ENCODE measurements at regions not wholly inside any gene's neighbourhood (a gene's known extent, or its start where the extent isn't known, plus 50 kb on each side); places are given as distances from the start of the nearest gene placed in this dataset.

DNA sequence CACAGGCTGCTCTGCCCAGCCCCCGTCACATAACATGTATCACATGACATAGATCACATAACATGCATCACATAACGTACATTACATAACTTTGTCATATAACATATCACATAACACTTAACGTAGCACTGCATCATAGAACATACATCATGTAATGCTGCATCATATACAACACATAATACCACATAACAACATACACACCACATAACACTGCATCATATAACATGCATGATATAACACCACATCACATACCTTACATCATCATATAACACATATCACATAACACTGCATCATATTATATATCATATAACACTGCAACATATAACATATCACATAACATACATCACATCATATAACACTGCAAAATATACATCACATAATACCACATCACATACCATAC, 83.8 kb downstream of the AXIN2 start:
- no peaks in the 10 kb centered on the region for H3K36me3 ChIP-seq (ENCODE audit: insufficient read depth)
- no peaks in the 10 kb centered on the region for H3K4me1 ChIP-seq (ENCODE audit: low read depth, poor library complexity, severe bottlenecking)
- TF ChIP-seq, protein P1, sequence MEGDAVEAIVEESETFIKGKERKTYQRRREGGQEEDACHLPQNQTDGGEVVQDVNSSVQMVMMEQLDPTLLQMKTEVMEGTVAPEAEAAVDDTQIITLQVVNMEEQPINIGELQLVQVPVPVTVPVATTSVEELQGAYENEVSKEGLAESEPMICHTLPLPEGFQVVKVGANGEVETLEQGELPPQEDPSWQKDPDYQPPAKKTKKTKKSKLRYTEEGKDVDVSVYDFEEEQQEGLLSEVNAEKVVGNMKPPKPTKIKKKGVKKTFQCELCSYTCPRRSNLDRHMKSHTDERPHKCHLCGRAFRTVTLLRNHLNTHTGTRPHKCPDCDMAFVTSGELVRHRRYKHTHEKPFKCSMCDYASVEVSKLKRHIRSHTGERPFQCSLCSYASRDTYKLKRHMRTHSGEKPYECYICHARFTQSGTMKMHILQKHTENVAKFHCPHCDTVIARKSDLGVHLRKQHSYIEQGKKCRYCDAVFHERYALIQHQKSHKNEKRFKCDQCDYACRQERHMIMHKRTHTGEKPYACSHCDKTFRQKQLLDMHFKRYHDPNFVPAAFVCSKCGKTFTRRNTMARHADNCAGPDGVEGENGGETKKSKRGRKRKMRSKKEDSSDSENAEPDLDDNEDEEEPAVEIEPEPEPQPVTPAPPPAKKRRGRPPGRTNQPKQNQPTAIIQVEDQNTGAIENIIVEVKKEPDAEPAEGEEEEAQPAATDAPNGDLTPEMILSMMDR (conservative IDR thresholded peaks at IDR 0.05; ENCODE audit: low read depth, low read length), result no peak
- H3K9ac ChIP-seq, result no peak overlapping the region
- H3K27me3 ChIP-seq (ENCODE audit: insufficient read depth, low read depth), result no peaks in the 10 kb centered on the region
- H4K20me1 ChIP-seq (ENCODE audit: insufficient read depth), result no peaks in the 10 kb centered on the region
- H2AFZ ChIP-seq (ENCODE audit: low read depth), result no peak overlapping the region
- H3K27ac ChIP-seq, result no peak overlapping the region
- no peaks in the 10 kb centered on the region for H3K79me2 ChIP-seq (ENCODE audit: insufficient read depth, low read depth)
- no peak overlapping the region for H3K4me3 ChIP-seq (IDR thresholded peaks at IDR 0.05; ENCODE audit: insufficient read depth, low read depth, low read length)
- no peak overlapping the region for H3K4me2 ChIP-seq

DNA sequence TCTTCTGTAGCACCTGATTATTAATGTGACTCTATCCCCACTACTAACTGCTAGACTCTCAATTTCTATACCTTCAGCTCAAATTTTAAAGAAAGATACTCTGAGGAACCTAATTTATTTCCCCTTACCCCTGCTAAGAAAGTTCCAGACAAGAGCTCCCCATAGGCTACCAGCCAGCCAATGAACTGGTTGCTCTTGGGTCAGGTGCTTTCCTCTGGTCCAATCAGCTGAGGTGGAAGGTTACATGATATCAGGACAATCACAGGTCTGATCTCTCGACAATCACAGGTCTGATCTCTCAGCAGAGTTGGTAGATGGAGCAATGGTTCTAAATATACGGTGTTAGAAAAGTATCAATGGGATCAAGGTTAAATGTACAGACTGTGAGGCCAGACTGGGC, 86.8 kb downstream of the AXIN2 start:
- no peak overlapping the region for H2AFZ ChIP-seq (ENCODE audit: low read depth)
- no peak overlapping the region for H3K27ac ChIP-seq
- H3K4me3 ChIP-seq (IDR thresholded peaks at IDR 0.05; ENCODE audit: insufficient read depth, low read depth, low read length), result no peak overlapping the region
- H4K20me1 ChIP-seq (ENCODE audit: insufficient read depth), result no peaks in the 10 kb centered on the region
- H3K4me1 ChIP-seq (ENCODE audit: low read depth, poor library complexity, severe bottlenecking), result no peaks in the 10 kb centered on the region
- no peak overlapping the region for H3K9ac ChIP-seq
- H3K27me3 ChIP-seq (ENCODE audit: insufficient read depth, low read depth), result no peaks in the 10 kb centered on the region
- H3K4me2 ChIP-seq, result no peak overlapping the region
- TF ChIP-seq, protein P1 (conservative IDR thresholded peaks at IDR 0.05; ENCODE audit: low read depth, low read length), result no peak
- no peaks in the 10 kb centered on the region for H3K36me3 ChIP-seq (ENCODE audit: insufficient read depth)
- no peaks in the 10 kb centered on the region for H3K79me2 ChIP-seq (ENCODE audit: insufficient read depth, low read depth)

DNA sequence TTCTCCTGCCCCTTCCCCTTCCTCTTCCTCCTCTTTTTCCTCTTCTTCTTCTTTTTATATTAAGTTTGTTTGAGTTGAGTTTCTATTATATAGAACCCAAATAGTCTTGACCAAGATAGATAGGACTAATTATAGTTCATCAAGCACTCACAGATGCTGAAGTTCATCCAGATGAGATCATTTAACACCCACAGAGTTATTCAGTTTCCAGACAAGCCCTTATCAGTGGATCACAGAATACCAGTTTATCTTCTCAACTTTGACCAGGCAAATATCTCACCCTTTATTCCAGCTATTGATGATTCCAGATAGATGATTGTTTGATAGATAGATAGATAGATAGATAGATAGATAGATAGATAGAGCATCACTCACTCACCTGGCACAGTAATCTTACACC, 87.5 kb downstream of the AXIN2 start:
- no peak overlapping the region for H3K4me2 ChIP-seq
- H4K20me1 ChIP-seq (ENCODE audit: insufficient read depth), result no peaks in the 10 kb centered on the region
- H2AFZ ChIP-seq (ENCODE audit: low read depth), result no peak overlapping the region
- TF ChIP-seq, protein P1 (conservative IDR thresholded peaks at IDR 0.05; ENCODE audit: low read depth, low read length), result no peak
- no peaks in the 10 kb centered on the region for H3K79me2 ChIP-seq (ENCODE audit: insufficient read depth, low read depth)
- no peak overlapping the region for H3K4me3 ChIP-seq (IDR thresholded peaks at IDR 0.05; ENCODE audit: insufficient read depth, low read depth, low read length)
- no peaks in the 10 kb centered on the region for H3K36me3 ChIP-seq (ENCODE audit: insufficient read depth)
- no peaks in the 10 kb centered on the region for H3K4me1 ChIP-seq (ENCODE audit: low read depth, poor library complexity, severe bottlenecking)
- H3K9ac ChIP-seq, result no peak overlapping the region
- no peaks in the 10 kb centered on the region for H3K27me3 ChIP-seq (ENCODE audit: insufficient read depth, low read depth)
- no peak overlapping the region for H3K27ac ChIP-seq

DNA sequence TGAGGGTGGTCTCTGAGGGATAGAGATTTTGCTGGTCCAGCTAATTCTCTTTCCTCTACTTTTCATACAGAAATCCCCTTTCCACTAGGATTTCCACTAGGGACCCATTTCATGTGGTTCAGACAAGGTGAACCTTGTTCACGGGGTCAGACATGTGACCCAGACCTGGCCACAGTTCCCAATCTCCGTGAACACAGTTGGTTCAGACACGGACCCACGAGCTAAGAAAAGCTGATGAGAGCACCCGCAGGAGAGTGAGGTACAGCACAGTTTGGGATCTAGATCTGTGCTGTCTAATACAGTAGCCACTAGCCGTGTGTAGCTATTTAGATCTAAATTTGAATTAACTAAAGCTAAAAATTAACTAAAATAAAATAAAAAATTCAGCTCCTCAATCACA, 88.1 kb downstream of the AXIN2 start:
- H3K9ac ChIP-seq, result no peak overlapping the region
- H3K27me3 ChIP-seq (ENCODE audit: insufficient read depth, low read depth), result no peaks in the 10 kb centered on the region
- H4K20me1 ChIP-seq (ENCODE audit: insufficient read depth), result no peaks in the 10 kb centered on the region
- H3K79me2 ChIP-seq (ENCODE audit: insufficient read depth, low read depth), result no peaks in the 10 kb centered on the region
- H3K27ac ChIP-seq, result no peak overlapping the region
- TF ChIP-seq, protein P1 (conservative IDR thresholded peaks at IDR 0.05; ENCODE audit: low read depth, low read length), result no peak
- H3K4me1 ChIP-seq (ENCODE audit: low read depth, poor library complexity, severe bottlenecking), result no peaks in the 10 kb centered on the region
- no peak overlapping the region for H2AFZ ChIP-seq (ENCODE audit: low read depth)
- no peak overlapping the region for H3K4me3 ChIP-seq (IDR thresholded peaks at IDR 0.05; ENCODE audit: insufficient read depth, low read depth, low read length)
- H3K4me2 ChIP-seq, result no peak overlapping the region
- H3K36me3 ChIP-seq (ENCODE audit: insufficient read depth), result no peaks in the 10 kb centered on the region

Data from KMS-11 (cell line).